HG03571 (cell line): ENCODE measurements at regions not wholly inside any gene's neighbourhood (a gene's known extent, or its start where the extent isn't known, plus 50 kb on each side); places are given as distances from the start of the nearest gene placed in this dataset.

Experiments used
- ATAC-seq: cut with Tn5 transposase; IDR thresholded peaks from one replicate; pipeline ENCODE4 v1.9.1; 2021; ENCODE audit not compliant: unreplicated experiment

DNA sequence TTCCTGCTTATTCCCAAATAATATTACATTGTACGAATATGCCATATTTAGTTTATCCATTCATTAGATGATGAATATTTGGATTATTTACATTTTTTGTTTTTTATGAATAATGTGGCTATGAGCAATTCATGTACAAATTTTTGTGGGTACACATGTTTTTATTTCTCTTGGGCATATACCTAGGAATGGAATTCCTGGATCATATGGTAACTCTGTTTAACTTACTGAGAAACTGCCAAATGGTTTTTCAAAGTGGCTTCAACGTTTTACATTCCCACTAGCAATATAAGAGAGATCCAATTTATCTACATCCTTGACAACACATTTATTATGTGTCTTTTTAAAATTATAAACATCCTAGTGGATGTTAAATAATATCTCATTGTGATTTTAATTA lies 362.0 kb upstream of the TMCO5A start:
- no peak for ATAC-seq

DNA sequence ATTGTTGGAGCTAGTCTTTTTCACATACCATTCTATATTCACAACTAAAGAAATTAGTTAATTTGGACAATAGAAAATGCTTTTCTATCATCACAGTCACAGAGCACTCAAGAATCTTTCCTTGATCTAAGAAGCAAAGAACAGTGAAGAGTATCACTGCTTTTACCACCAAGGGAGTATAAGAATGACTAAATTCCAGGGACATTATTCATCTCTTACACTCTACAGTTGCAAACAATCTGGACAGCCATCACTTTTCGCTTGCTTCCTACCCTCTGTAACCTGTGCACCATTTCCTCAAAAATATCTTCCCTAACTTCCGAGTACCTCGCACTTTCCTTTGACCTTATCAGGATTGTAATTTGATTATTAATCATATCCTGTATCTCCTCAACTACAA lies 359.5 kb upstream of the TMCO5A start:
- no peak for ATAC-seq

DNA sequence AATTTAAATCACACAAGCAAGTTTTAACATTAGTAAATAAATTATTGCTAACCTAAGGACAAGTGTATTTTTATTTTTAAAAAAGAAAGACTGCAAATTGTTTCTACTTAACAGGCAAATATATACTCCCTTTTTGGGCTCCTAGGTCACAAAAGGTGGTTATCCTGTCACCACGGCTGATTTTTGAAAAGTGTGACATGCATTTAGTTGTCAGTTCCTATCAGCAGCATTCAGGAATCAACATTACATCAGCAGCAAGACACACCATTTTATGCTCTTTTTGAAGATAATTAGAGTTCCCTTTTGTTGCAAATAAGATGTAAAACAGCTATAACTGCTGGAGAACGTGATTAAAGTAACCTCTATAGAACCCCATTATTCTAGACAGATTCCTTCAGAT lies 357.5 kb upstream of the TMCO5A start:
- ATAC-seq, result no peak

DNA sequence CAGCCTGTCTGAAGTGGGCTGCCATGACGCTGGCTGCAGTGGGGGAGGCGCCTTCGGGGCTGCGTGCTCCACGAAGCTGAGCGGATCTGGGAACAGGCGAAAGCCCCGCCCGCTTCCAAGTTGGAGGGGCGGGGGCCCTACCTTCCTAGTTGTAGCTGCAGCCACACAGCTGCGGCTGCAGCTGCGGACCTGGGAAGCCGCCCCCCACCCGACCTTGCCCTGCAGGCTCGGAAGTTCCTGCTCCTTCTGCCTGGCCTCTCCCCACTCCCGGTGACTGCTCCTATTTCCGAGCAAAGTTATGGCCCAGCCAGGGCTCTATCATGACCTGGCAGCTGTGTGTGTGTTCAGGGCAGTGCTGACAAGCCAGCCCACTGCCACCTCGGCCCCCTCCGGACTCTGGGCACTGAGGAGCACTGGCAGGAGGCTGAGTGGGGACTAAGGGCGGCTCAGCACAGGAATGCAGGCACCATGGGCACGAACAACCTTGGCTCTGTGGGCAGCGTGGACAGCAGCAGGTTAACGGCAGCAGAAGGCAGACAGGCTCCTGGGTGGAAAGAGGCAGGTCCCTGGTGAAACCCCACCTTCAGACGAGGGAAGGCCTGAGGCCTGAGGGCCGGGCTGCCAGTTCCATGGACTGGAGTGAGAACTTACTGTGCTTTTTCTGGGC lies 352.4 kb upstream of the TMCO5A start:
- ATAC-seq, result no peak

DNA sequence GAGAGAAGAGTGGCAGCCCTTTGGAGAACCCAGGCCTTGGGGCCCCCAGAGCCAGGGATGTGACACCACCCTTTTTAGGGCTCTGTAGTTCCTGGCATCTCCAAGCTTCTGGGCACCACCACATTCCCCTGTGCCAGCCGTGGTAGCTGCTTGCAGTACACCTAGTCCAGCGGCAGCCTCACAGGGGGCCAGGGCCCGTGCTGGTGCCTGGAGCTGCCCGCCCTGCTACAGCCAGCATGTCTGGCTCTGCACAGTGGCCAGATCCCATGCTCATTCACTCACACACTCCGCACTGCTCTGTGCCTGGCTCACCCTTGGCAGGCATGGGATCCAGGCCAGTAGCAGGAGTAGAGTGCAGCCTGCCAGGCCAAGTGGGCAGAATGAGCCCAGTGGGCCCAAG lies 351.6 kb upstream of the TMCO5A start:
- no peak for ATAC-seq

DNA sequence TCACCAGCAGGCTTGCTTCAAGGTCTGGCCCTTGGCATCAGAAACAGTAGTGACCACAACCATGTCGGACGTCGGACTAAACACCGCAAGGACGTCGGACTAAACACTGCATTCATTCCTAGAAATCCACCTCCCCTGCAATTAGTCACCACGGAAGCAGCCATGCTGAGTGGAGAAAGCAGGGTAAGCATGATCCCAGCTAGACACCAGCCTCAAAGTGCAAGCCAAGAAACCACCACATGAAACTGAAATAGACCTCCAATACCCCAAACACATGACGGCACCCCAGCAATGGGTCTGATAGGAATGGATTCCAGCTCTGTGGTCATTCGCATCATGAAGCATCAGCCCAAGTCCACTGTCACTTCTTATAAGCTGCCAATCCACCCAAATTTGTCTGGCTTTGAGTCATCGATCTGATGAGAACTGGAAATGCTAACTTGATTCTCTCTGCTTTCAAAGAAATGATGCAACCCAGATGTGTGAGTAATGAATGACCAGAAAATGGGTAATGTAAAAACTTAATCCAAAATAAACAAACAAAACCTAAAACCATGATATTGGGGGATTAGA lies 348.3 kb upstream of the TMCO5A start:
- no peak for ATAC-seq

DNA sequence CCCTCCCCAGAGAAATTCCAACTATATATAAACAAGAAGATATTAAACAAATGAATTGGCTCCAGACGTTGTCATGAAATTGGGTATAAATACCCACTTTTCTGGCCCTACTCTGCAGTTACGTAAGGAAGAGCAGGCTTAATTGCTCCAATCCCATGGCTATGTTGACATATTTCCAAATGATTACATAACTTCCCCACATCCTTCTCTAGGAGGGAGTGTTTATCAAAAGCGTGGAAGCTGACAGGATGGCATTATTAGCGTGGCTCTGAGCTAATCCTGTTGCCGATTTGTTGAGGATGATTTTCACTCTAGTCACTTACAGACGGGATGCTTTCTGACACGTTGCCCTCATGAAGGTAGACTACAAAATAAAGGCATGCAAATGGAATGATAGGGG lies 347.5 kb upstream of the TMCO5A start:
- ATAC-seq, result no peak

DNA sequence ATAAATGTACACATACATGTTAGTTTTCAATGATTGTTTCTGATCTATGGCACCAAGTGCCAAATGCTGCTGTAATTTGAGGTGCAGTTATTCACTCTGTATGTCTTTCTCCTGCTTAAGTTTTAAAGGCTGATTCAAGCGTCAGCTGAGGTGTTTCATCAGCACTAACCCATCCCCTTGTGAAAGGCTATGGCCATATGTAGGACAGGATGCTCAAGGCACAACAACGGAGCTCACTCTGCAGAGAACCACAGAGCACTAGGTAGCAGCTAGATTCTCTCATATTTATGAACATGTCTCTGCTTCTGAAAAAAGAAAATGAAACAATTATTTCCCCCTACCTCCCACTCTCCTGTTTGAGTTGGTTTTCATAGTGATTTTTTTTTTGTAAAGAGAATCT lies 340.0 kb upstream of the TMCO5A start:
- ATAC-seq, result no peak

DNA sequence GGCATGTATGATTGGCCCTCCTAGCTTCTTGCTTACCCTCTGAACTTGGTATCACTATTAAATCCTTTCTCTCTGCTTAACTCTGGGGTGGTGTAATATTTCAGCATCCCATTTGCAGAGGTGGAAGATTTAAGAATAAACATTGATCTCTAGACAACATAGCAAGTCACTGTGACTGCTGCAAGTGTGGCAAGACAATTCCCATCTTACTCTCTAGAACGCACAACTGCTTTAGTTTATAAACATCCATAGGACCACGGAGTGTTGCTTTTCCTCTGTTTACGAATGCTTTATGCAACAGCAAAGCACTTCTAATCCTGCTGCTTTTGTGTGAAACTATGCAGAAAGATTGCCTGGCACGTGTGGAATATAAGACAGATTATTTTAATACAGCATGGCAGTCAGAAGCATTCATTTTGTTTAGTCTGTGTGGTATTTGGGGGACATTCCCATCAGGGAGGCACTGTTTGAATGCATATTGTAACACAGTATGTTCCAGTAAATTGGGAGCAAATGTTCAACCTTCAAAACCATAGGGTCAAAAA lies 338.9 kb upstream of the TMCO5A start:
- no peak for ATAC-seq

DNA sequence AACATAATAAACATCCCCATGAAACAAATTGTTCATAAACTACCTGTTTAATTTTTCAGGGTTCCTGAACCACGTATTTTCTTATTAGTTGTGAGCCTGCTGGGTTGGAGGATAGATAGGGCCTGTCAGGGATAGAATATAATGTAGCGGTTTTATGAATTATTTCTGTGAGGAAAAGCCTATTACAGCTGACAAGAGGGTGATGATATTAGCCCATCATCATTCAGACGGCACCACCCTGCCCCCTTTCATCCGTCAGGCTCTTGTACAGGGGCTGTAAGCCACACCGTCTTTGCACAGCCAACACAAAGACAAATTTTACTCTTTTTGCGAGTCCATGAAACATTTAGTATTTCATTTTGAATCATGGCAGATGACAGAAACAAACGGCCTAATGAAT lies 335.3 kb upstream of the TMCO5A start:
- ATAC-seq, result no peak

DNA sequence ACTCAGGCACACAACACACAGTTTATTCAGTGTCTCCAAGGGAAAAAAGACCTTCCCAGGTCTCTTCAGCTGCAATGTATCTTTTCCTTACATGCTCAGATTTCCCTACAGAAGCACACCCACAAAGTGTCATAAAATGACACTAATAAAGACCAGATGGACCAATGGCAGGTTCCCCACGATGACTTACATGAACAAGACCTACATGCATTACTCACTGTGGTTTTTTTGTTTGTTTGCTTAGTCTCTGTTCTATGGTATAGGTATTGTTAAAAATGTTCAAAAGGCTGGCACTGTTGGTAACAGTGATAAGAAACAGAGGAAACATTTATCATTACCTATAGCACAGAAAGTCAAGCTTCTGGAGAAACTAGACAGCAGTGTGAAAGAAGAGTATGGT lies 318.2 kb upstream of the TMCO5A start:
- no peak for ATAC-seq

DNA sequence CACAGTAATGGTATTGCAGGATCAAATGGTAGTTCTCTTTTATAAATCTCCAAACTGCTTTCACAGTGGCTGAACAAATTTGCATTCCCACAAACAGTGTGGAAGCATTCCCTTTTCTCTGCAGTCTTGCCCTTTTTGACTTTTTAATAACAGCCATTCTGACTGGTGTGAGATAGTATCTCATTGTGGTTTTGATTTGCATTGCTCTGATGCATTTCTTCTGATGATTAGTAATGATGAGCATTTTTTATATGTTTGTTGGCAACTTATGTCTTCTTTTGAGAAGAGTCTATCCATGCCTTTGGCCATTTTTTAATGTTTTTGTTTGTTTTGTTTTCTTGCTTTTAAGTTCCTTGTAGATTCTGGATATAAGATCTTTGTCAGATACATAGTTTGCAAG lies 316.1 kb upstream of the TMCO5A start:
- ATAC-seq, result no peak

DNA sequence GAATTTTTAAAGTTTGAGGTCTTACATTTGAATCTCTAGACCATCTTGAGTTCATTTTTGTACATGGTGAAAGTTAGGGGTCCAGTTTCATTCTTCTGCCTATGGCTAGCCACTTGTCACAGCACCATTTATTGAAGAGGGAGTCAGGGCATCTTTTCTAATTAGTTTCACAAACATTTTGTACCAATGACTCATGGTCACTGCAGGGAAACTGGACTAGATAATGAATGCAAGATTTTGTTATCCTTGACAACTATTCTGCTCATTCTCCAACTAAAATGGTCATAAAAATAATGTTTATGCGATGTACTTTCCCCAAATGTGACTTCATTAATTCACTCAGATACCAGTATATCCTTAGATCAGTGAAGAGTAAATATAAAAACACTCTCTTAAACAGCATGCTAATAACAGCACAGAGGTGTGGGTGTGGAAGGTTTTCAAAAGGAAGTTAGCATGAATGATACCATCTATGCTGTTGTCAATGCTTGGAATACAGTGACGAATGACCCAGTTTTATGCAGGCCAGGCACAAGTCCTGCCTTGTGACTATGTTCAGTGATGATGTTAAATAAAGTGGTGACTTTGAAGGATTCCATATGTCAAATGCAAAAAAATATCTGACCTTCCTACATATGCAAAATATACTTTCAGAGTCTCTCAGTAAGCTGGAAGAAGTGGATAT lies 314.9 kb upstream of the TMCO5A start:
- ATAC-seq, result no peak

DNA sequence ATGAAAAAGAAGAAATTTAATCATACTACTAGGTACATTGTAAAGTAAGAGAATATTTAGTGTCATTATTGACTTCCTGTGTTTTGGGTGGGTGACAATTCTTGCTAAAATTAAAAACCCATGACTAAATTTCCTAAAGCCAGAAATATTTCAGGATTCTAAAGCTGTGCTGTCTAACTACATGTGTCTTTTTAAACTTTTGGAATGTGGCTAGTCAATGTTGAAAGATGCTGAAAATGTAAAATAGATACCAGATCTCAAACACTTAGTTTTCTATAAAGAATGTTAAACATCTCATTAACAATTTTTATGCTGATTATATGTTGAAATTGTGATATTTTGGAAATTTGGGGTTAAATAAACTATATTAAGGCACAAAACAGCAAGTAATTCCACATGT lies 308.9 kb upstream of the TMCO5A start:
- no peak for ATAC-seq

DNA sequence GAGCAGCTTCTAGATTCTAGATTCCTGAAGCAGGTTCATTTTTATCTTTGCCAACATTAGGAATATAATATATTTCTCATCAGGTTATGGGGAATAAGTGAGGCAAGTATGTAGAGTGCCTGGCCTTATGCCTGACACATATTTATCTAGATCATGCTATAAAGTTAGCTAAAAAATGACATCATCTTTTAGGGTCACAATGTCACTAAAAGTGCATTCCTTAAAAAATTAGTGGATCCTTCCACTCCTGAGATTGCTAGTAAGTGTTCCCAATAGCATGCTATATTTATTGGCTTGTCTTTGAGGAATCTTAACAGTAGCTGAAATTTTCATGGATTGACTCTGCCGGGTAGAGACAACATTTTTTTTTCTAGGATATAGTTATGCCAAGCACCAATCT lies 305.9 kb upstream of the TMCO5A start:
- no peak for ATAC-seq

DNA sequence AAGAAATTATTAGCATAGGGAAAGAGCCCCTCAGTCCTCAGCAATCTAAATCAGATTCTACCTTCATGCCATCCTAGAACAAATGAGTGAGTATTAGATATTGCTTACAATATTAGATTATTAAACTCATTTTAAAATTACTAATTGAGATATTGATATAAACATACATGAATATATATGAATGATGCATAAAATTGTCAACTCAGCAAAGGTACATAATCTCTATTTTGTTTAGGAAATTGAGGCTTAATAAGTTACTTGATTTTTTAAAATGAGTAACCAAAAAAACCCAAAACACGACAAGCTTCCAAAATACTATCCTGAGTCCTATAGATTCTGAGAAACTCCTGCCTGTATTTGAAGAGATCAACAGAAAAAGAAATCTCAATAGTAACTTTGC lies 297.7 kb upstream of the TMCO5A start:
- no peak for ATAC-seq

DNA sequence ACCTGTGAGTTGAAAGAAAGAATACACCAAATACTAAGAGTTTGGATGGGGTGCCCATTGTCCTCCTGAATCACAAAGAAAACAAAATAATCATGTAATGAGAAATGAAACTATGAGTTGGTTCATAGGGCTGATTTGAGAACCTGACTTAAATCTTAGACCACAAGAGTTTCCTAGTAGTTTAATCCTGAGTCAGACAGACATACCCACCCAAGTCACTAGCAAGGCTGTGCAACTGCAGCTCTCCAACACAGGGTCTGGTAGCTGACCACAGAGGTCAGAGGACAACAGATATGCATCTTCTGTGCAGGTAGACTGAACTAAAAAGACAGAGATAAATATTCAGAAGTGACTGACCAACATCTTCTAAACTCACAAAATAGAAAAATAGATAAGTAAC lies 296.3 kb upstream of the TMCO5A start:
- no peak for ATAC-seq

DNA sequence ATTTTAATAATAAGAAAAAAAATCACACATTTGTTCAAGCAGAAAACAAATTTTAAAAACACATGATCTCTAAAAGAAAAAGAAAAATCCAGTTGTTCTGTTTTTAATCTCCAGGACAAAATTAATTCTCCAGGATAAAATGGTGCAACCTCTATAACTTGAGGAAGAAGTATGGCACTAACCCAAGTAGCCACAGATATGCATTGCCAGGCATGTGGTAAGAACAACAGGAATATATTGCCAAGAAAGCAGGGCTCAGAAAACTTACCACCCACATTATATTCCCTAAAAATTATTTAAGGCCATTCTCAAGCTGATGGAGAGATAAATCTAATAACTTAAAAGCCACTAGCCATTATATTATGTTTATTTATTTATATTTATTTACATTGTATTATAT lies 295.7 kb upstream of the TMCO5A start:
- no peak for ATAC-seq

DNA sequence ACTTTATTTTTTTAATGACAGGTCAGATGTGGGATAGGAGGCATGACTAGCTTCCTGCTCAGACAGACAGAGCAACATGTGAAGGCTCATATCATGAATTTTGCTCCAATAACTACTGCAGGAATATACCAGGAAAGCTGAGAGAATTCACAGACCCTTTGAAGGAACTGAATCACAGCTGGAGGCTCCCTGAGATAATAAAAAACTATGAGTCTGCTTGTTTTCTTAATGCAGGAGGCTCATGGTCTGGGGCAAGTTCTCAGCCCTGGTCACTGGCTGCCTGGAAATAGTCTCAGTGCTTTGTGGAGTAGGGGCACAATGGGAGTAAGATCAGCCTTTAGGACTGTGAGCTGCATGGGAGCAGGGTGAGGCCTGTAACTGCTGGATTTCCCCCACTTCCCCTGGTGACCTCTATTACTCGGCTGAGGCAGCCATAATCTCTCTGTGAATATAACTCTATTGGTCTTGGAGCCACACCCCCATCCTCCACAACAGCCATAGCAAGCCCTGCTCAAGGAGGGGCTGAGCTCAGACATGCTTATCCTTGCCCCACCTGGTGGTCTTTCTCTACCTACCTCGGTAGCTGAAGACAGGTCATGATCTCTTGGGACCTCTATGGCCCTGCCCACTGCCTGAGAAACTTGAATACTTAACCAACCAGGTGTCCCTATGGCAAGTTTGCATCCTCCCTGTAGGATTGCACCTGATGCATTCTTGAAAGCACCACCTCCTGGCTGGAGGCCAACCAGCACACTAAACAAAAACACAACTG lies 281.6 kb upstream of the TMCO5A start:
- no peak for ATAC-seq

DNA sequence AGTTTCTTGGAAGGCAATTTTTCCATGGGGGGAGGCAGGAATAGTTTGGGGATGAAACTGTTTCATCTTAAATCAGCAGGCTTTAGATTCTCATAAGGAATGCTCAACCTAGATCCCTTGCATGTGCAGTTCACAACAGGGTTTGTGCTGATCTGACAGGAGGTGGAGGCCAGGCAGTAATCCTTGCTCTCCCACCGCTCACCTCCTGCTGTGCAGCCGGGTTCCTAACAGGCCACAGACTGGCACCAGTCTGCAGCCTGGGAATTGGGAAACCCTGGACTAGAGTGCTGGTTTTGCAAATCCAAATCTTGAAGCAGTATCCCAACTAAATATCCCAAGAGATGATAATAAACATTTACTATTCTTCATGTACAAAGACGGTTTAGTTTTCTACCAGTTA lies 256.3 kb upstream of the TMCO5A start:
- no peak for ATAC-seq

DNA sequence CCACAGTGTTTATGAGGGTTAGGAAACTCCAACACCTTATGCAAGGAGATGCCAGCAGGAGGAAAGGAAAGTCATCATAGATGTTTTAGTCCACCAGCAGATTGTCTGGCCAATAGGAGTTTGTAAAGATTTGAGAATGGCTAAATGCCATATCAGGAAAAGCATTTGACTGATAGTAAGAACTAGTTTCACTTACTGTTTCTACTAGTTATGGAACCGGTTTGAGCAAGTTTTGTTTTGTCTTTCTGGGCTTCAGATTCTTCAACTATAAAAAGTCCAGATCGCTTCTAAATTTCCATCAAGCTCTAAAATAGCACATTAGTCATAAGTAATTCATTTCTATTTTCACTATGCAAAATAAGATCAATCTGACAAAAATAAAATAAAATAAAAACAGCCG lies 254.8 kb upstream of the TMCO5A start:
- no peak for ATAC-seq

DNA sequence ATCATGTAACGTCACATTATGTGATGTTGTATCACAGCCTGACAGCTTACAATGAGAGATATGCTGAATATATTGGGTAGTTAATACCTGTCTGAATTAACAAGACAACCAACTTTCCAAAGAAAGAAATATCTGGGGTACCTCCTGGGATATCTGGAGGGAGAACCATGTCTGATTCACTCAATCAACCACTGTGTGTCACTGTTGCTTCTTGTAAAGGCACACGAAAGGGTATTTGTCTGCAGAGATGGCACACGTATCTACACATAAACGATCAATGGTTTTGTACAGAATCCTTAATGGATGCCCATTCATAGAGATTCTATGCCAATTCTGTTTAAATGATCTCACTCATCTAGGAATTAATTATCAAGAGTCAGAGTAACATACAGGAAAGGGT lies 252.1 kb upstream of the TMCO5A start:
- ATAC-seq, result no peak
